ENCODE measurements at regions not wholly inside any gene's neighbourhood (a gene's known extent, or its start where the extent isn't known, plus 50 kb on each side); places are given as distances from the start of the nearest gene placed in this dataset.

- CTCF ChIA-PET (ENCODE audit: unreplicated experiment) = interaction anchor here (0.6 kb wide), 1 partner anchor 203 kb away, joined by 6 read pairs; no protein-coding TSS in a partner anchor
- POLR2A ChIA-PET = no interaction called here
- no peak for TF ChIP-seq CTCF (conservative IDR thresholded peaks at IDR 0.05; ENCODE audit: low read length)
- no peak for TF ChIP-seq EZH2phosphoT487 (IDR thresholded peaks at IDR 0.05; ENCODE audit: borderline replicate concordance, low read depth, low read length)
- no peaks in the 10 kb centered on the region for H3K36me3 ChIP-seq (ENCODE audit: insufficient read depth, low read length)
- intact Hi-C loops (cut with micrococcal nuclease; ENCODE audit: unreplicated experiment) = no loop called here
- no peaks in the 10 kb centered on the region for H3K4me1 ChIP-seq (ENCODE audit: insufficient read depth, low read length, poor library complexity, severe bottlenecking)
- H3K27ac ChIP-seq (ENCODE audit: low read depth, low read length, poor library complexity, severe bottlenecking) = no peak overlapping the region
- DNase-seq (ENCODE audit: low spot score) = no peak
- H2AFZ ChIP-seq (ENCODE audit: low read length) = no peak overlapping the region
- H3K9me2 ChIP-seq (ENCODE audit: insufficient read depth, low read length) = no peaks in the 10 kb centered on the region
- no peaks in the 10 kb centered on the region for H3K79me2 ChIP-seq (ENCODE audit: insufficient read depth, low read depth, low read length)
- no peaks in the 10 kb centered on the region for H3K9me3 ChIP-seq (ENCODE audit: low read length)
- BruUV-seq (replicated peaks) = no TSS peak
- no peak overlapping the region for H3K4me3 ChIP-seq (ENCODE audit: low read depth, low read length, poor library complexity, severe bottlenecking)
- H3K4me2 ChIP-seq (ENCODE audit: low read length) = no peak overlapping the region
- no peaks in the 10 kb centered on the region for H4K20me1 ChIP-seq (ENCODE audit: insufficient read depth, low read length)
Measured at GRCh38 chr19:30792561-30793505, 420.6 kb downstream of the ZNF536 start.

DNA sequence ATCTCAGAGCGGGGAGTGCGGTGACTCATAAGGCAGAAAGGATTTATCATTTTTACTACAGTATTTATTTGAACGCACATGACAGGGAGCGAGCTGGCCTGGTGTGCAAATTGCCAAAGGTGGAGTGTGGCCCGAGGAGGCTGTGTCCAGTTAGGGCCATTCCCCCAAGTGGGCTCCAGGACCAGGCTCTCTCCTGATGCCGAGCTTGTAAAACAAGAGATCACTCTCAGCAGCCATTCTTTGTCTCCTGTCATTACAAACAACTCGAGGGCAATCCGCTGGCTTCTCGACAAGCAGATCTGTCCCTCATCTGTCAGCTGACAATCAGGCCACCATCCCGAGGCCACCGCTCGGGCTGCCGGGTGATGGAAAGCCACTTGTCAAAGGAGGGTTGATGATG lies 418.9 kb downstream of the ZNF536 start:
- ChIA-PET CTCF (ENCODE audit: unreplicated experiment) (no interaction called here), POLR2A (interaction anchor here (1.0 kb wide), 1 partner anchor 14 kb away, joined by 3 read pairs; no protein-coding TSS in a partner anchor)
- no peak for TF ChIP-seq CTCF (conservative IDR thresholded peaks at IDR 0.05; ENCODE audit: low read length)
- TF ChIP-seq EZH2phosphoT487 (IDR thresholded peaks at IDR 0.05; ENCODE audit: borderline replicate concordance, low read depth, low read length) = no peak
- Histone ChIP-seq H3K27ac (ENCODE audit: low read depth, low read length, poor library complexity, severe bottlenecking) (no peak overlapping the region), H2AFZ (ENCODE audit: low read length) (no peak overlapping the region), H4K20me1 (ENCODE audit: insufficient read depth, low read length) (no peaks in the 10 kb centered on the region), H3K4me2 (ENCODE audit: low read length) (no peak overlapping the region), H3K79me2 (ENCODE audit: insufficient read depth, low read depth, low read length) (no peaks in the 10 kb centered on the region), H3K4me1 (ENCODE audit: insufficient read depth, low read length, poor library complexity, severe bottlenecking) (no peaks in the 10 kb centered on the region), H3K9me2 (ENCODE audit: insufficient read depth, low read length) (no peaks in the 10 kb centered on the region), H3K4me3 (ENCODE audit: low read depth, low read length, poor library complexity, severe bottlenecking) (no peak overlapping the region), H3K36me3 (ENCODE audit: insufficient read depth, low read length) (no peaks in the 10 kb centered on the region), H3K9me3 (ENCODE audit: low read length) (no peaks in the 10 kb centered on the region)
- intact Hi-C loops (cut with micrococcal nuclease; ENCODE audit: unreplicated experiment) = no loop called here
- DNase-seq (ENCODE audit: low spot score) = no peak
- no TSS peak for BruUV-seq (replicated peaks)

GRCh38 chr19:30790056-30790680 lies 418.0 kb downstream of the ZNF536 start:
- no peaks in the 10 kb centered on the region for H3K9me3 ChIP-seq (ENCODE audit: low read length)
- H3K4me1 ChIP-seq (ENCODE audit: insufficient read depth, low read length, poor library complexity, severe bottlenecking) = no peaks in the 10 kb centered on the region
- CTCF ChIA-PET (ENCODE audit: unreplicated experiment) = no interaction called here
- H2AFZ ChIP-seq (ENCODE audit: low read length) = no peak overlapping the region
- DNase-seq (ENCODE audit: low spot score) = no peak
- no peak overlapping the region for H3K4me3 ChIP-seq (ENCODE audit: low read depth, low read length, poor library complexity, severe bottlenecking)
- H4K20me1 ChIP-seq (ENCODE audit: insufficient read depth, low read length) = no peaks in the 10 kb centered on the region
- H3K9me2 ChIP-seq (ENCODE audit: insufficient read depth, low read length) = no peaks in the 10 kb centered on the region
- intact Hi-C loops (cut with micrococcal nuclease; ENCODE audit: unreplicated experiment) = no loop called here
- no peaks in the 10 kb centered on the region for H3K79me2 ChIP-seq (ENCODE audit: insufficient read depth, low read depth, low read length)
- no peak overlapping the region for H3K4me2 ChIP-seq (ENCODE audit: low read length)
- no peaks in the 10 kb centered on the region for H3K36me3 ChIP-seq (ENCODE audit: insufficient read depth, low read length)
- POLR2A ChIA-PET = no interaction called here
- BruUV-seq (replicated peaks) = no TSS peak
- no peak overlapping the region for H3K27ac ChIP-seq (ENCODE audit: low read depth, low read length, poor library complexity, severe bottlenecking)
- TF ChIP-seq EZH2phosphoT487 (IDR thresholded peaks at IDR 0.05; ENCODE audit: borderline replicate concordance, low read depth, low read length) (no peak), CTCF (conservative IDR thresholded peaks at IDR 0.05; ENCODE audit: low read length) (no peak)
